Activated naive CD8-positive, alpha-beta T cell treated with anti-CD3 and anti-CD28 coated beads, Interleukin-2, amount 50 U/mL, for 24 hours (primary cell): ENCODE measurements at regions not wholly inside any gene's neighbourhood (a gene's known extent, or its start where the extent isn't known, plus 50 kb on each side); places are given as distances from the start of the nearest gene placed in this dataset.

Experiments
- ATAC-seq: fragments of 150-1000 bp; cut with Tn5 transposase; one replicate; pipeline ENCODE4 v1.10.0; 2021
- DNase-seq: peaks from one replicate; pipeline ENCODE4 v3.0.0; 2021
- H3K27ac Mint-ChIP-seq: one replicate; pipeline ENCODE4 v1.8.0; 2021; ENCODE audit warnings: mild to moderate bottlenecking, mixed read lengths
- H3K27me3 Mint-ChIP-seq: one replicate; pipeline ENCODE4 v1.8.0; 2021; ENCODE audit warnings: mixed read lengths
- H3K36me3 Mint-ChIP-seq: one replicate; pipeline ENCODE4 v1.8.0; 2021; ENCODE audit warnings: low read depth, mixed read lengths
- H3K4me1 Mint-ChIP-seq: one replicate; pipeline ENCODE4 v1.8.0; 2021; ENCODE audit warnings: mixed read lengths
- H3K4me3 Mint-ChIP-seq: one replicate; pipeline ENCODE4 v1.8.0; 2021; ENCODE audit warnings: mild to moderate bottlenecking, moderate library complexity, mixed read lengths
- H3K9me3 Mint-ChIP-seq: one replicate; pipeline ENCODE4 v1.8.0; 2021; ENCODE audit warnings: mixed read lengths

DNA sequence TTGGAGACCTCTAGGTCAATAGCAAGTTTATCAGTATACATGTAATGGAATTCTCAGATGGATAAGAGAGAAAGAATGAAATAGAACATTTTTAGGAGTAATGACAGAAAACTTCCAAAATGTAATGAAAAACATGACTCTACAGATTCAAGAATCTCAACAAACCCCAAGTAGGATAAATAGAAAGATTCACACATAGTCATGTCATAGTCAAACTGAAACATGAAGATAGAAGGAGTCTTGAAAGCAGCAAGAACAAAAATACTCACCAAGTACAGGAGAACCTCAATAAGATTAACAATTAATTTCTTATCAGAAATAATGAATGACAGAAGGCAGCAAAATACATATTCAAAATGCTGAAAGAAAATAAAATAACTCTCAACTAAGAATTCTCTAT is 164.5 kb downstream of the SPATA31D1 start:
- Mint-ChIP-seq H3K4me3 (no peak overlapping the region), H3K27me3 (peaks cover 1% of the 10 kb centered on the region), H3K36me3 (no peaks in the 10 kb centered on the region), H3K9me3 (no peaks in the 10 kb centered on the region), H3K4me1 (peaks cover 3% of the 10 kb centered on the region), H3K27ac (no peak overlapping the region)
- ATAC-seq (no peak), DNase-seq (no peak)

DNA sequence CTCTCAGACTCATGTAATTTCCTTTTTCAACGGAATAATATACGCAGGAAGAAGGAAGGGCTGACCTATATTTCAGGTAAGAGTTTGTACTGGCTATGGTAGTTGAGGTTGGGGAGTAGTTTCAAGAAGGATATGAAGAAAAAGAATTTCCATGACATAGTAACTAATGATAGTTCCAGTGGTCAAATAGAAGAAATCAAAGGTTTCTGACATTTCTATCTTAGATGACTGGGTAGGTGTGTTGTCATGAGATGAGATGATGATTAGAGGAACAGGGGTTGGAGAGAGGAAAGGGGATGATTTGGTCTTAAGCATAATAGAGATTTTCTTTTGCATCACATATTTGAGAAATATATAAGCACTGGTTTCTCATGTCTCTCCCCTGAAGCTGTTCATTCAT is 166.0 kb downstream of the SPATA31D1 start:
- peaks cover 1% of the 10 kb centered on the region for H3K27me3 Mint-ChIP-seq
- H3K4me1 Mint-ChIP-seq, result peaks cover 3% of the 10 kb centered on the region
- no peak overlapping the region for H3K27ac Mint-ChIP-seq
- DNase-seq, result no peak
- H3K9me3 Mint-ChIP-seq, result no peaks in the 10 kb centered on the region
- no peak overlapping the region for H3K4me3 Mint-ChIP-seq
- no peak for ATAC-seq
- no peaks in the 10 kb centered on the region for H3K36me3 Mint-ChIP-seq

GRCh38 chr9:82161876-82162275 is 173.3 kb downstream of the SPATA31D1 start:
- Mint-ChIP-seq H3K9me3 (peaks cover 4% of the 10 kb centered on the region), H3K27ac (no peak overlapping the region), H3K4me1 (no peaks in the 10 kb centered on the region), H3K27me3 (no peaks in the 10 kb centered on the region), H3K36me3 (no peaks in the 10 kb centered on the region), H3K4me3 (no peak overlapping the region)
- ATAC-seq (no peak), DNase-seq (no peak)

DNA sequence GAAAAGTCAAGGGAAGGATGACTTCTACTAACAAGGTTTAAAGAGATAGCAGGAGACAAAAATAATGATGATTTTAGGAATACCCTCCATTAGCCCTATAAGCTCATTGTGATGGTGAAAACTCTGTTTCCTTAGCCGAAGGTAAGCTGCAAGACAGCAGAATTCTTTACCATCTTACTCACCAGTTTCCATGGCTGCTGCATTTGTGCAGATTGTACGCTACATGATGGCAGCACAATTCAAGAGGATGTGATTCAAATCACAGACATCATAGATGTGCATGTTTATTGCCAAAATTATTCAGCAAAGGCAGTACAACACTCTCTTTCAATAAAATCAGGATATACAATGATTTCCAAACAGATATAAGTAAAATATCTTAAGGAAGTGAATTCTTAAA is 175.6 kb downstream of the SPATA31D1 start:
- ATAC-seq, result no peak
- no peak for DNase-seq
- H3K4me1 Mint-ChIP-seq, result no peaks in the 10 kb centered on the region
- H3K4me3 Mint-ChIP-seq, result no peak overlapping the region
- no peak overlapping the region for H3K27ac Mint-ChIP-seq
- H3K36me3 Mint-ChIP-seq, result no peaks in the 10 kb centered on the region
- peaks cover 4% of the 10 kb centered on the region for H3K9me3 Mint-ChIP-seq
- no peaks in the 10 kb centered on the region for H3K27me3 Mint-ChIP-seq

DNA sequence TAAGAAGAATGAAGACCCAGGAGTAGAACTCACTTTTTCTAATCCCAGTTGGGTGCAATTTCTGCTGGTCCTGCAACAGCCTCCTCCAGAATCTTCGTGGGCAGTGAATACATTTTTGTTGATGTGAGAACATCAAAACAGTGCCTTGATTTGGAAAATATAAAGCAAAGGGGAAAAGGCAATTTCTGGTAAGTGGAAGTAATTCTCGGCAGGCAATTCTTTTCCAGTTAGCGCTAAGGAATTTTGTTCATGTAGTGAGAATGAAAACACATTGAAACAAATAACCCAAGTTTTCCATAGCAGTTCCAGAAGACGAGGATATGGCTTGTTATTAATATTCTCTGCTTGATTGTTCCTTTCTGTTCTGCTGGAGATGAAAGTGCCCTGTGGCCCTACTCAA is 178.7 kb downstream of the SPATA31D1 start:
- Mint-ChIP-seq H3K4me3 (no peak overlapping the region), H3K36me3 (no peaks in the 10 kb centered on the region), H3K4me1 (no peaks in the 10 kb centered on the region), H3K9me3 (peaks cover 4% of the 10 kb centered on the region), H3K27me3 (no peaks in the 10 kb centered on the region), H3K27ac (no peak overlapping the region)
- DNase-seq (no peak), ATAC-seq (no peak)

- no peaks in the 10 kb centered on the region for H3K9me3 Mint-ChIP-seq
- H3K4me3 Mint-ChIP-seq, result no peak overlapping the region
- no peaks in the 10 kb centered on the region for H3K27me3 Mint-ChIP-seq
- ATAC-seq, result no peak
- H3K27ac Mint-ChIP-seq, result no peak overlapping the region
- no peak for DNase-seq
- no peaks in the 10 kb centered on the region for H3K36me3 Mint-ChIP-seq
- no peaks in the 10 kb centered on the region for H3K4me1 Mint-ChIP-seq
Observed at GRCh38 chr9:82168585-82168984, 180.0 kb downstream of the SPATA31D1 start.

GRCh38 chr9:82170866-82171265 is 182.3 kb downstream of the SPATA31D1 start:
- H3K27ac Mint-ChIP-seq, result no peak overlapping the region
- no peak overlapping the region for H3K4me3 Mint-ChIP-seq
- ATAC-seq (no peak), DNase-seq (no peak)
- H3K4me1 Mint-ChIP-seq, result no peaks in the 10 kb centered on the region
- H3K9me3 Mint-ChIP-seq, result no peaks in the 10 kb centered on the region
- H3K36me3 Mint-ChIP-seq, result no peaks in the 10 kb centered on the region
- no peaks in the 10 kb centered on the region for H3K27me3 Mint-ChIP-seq

GRCh38 chr9:82171271-82171670 is 182.7 kb downstream of the SPATA31D1 start:
- H3K36me3 Mint-ChIP-seq, result no peaks in the 10 kb centered on the region
- no peaks in the 10 kb centered on the region for H3K9me3 Mint-ChIP-seq
- no peak overlapping the region for H3K27ac Mint-ChIP-seq
- ATAC-seq (no peak), DNase-seq (no peak)
- H3K4me3 Mint-ChIP-seq, result no peak overlapping the region
- no peaks in the 10 kb centered on the region for H3K27me3 Mint-ChIP-seq
- no peaks in the 10 kb centered on the region for H3K4me1 Mint-ChIP-seq

DNA sequence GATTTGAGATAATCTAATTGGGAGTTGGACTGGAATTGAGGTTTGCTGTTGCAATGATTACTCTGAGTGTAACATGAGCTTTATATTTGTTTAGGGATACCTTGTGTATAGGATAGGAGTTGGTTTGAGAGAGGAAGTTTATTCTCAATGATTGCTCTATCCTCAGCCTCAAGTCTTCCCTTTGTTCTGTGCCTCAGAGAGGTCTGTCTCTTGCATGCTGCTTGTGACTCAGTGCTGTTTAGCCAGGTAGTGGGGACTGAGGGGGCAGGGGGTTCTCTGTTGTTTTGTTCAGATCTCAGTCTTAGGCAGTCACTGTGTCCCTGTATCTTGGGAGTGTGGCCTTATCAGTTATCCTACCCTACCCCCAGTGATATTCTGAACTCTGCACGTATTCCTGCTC is 192.1 kb downstream of the SPATA31D1 start:
- Mint-ChIP-seq H3K27ac (no peak overlapping the region), H3K4me3 (no peak overlapping the region), H3K27me3 (no peaks in the 10 kb centered on the region), H3K9me3 (peaks cover 4% of the 10 kb centered on the region), H3K4me1 (peaks cover 7% of the 10 kb centered on the region), H3K36me3 (no peaks in the 10 kb centered on the region)
- no peak for ATAC-seq
- no peak for DNase-seq

- DNase-seq (no peak), ATAC-seq (no peak)
- H3K4me1 Mint-ChIP-seq, result peaks cover 7% of the 10 kb centered on the region
- H3K9me3 Mint-ChIP-seq, result no peaks in the 10 kb centered on the region
- no peaks in the 10 kb centered on the region for H3K27me3 Mint-ChIP-seq
- H3K36me3 Mint-ChIP-seq, result no peaks in the 10 kb centered on the region
- H3K4me3 Mint-ChIP-seq, result no peak overlapping the region
- no peak overlapping the region for H3K27ac Mint-ChIP-seq
Observed at GRCh38 chr9:82183181-82183860, 194.7 kb downstream of the SPATA31D1 start.

DNA sequence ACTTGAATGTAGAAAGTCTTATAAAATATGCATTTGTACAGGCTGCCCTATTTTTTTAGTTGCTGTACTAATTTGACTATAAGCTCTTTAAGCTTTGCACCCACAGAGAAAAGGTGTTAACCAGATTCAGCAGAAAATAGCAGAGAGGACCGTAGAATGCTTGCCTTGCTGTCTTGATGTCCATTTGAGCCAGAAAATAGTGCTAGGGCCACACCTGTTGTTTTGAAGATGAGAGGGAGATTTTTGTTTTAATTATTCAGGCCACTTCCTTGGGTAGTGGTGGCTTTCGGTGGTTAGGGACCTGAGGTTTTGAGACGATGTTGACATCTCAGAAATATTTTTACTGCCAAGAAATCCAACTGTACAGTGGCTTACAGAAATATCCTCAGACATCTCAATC is 196.0 kb downstream of the SPATA31D1 start:
- Mint-ChIP-seq H3K9me3 (peaks cover 4% of the 10 kb centered on the region), H3K27me3 (no peaks in the 10 kb centered on the region), H3K27ac (no peak overlapping the region), H3K4me1 (peaks cover 7% of the 10 kb centered on the region), H3K4me3 (no peak overlapping the region), H3K36me3 (no peaks in the 10 kb centered on the region)
- no peak for ATAC-seq
- no peak for DNase-seq

DNA sequence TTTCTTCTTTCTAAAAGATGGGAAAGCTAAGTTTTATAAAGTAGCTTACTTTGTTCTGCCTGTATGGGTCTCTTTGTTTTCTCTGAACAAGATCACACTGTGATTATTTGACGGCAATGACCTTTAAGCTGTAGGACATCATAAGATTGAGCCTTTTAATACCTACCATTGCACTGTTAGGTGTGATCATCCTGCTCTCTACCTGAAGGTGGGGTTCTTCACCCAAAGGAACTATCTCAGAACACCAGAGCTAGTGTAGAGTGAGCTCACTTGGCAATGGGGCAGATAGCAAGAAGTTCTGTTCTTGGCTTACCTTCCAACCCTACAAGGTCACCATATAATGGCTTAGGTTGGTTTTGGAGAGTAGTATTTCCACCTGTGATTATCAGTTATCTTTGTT is 200.2 kb downstream of the SPATA31D1 start:
- Mint-ChIP-seq H3K27ac (no peak overlapping the region), H3K27me3 (no peaks in the 10 kb centered on the region), H3K9me3 (peaks cover 5% of the 10 kb centered on the region), H3K4me1 (peaks cover 13% of the 10 kb centered on the region), H3K36me3 (no peaks in the 10 kb centered on the region), H3K4me3 (no peak overlapping the region)
- ATAC-seq (no peak), DNase-seq (no peak)

- no peak overlapping the region for H3K4me3 Mint-ChIP-seq
- ATAC-seq (no peak), DNase-seq (no peak)
- no peaks in the 10 kb centered on the region for H3K36me3 Mint-ChIP-seq
- H3K9me3 Mint-ChIP-seq, result peaks cover 10% of the 10 kb centered on the region
- H3K4me1 Mint-ChIP-seq, result peaks cover 6% of the 10 kb centered on the region
- no peak overlapping the region for H3K27ac Mint-ChIP-seq
- H3K27me3 Mint-ChIP-seq, result no peaks in the 10 kb centered on the region
Observed at GRCh38 chr9:82191082-82191770, 202.7 kb downstream of the SPATA31D1 start.

- Mint-ChIP-seq H3K36me3 (no peaks in the 10 kb centered on the region), H3K27ac (no peak overlapping the region), H3K4me3 (no peak overlapping the region), H3K9me3 (peaks cover 10% of the 10 kb centered on the region), H3K4me1 (peaks cover 6% of the 10 kb centered on the region), H3K27me3 (no peaks in the 10 kb centered on the region)
- DNase-seq (no peak), ATAC-seq (no peak)
Observed at GRCh38 chr9:82192211-82192610, 203.6 kb downstream of the SPATA31D1 start.

GRCh38 chr9:82196622-82197441 is 208.3 kb downstream of the SPATA31D1 start:
- ATAC-seq, result no peak
- Mint-ChIP-seq H3K27ac (no peak overlapping the region), H3K27me3 (no peaks in the 10 kb centered on the region), H3K9me3 (peaks cover 5% of the 10 kb centered on the region), H3K36me3 (no peaks in the 10 kb centered on the region), H3K4me1 (no peaks in the 10 kb centered on the region), H3K4me3 (no peak overlapping the region)
- no peak for DNase-seq
